Gastrocnemius medialis (tissue), 4 donors: ENCODE measurements at regions not wholly inside any gene's neighbourhood (a gene's known extent, or its start where the extent isn't known, plus 50 kb on each side); places are given as distances from the start of the nearest gene placed in this dataset.

Experiments used
- CTCF ChIP-seq, 5 experiments: fragments of 450-650 bp in 3 of 5; fragments of 200-600 bp in 2 of 5; sonication (generic) in 2 of 5; IDR thresholded peaks in 4 of 5; conservative IDR thresholded peaks in 1 of 5; 1 replicate in 4 of 5; 2 replicates in 1 of 5; pipeline ENCODE4 v1.5.1; 2016 to 2019; ENCODE audit warnings: antibody characterized with exemption in 5 of 5, mild to moderate bottlenecking in 3 of 5, moderate library complexity in 3 of 5
- POLR2A ChIP-seq, 2 donors: fragments of 450-650 bp; IDR thresholded peaks; one replicate each; pipeline ENCODE4 v1.6.1; 2017; ENCODE audit warnings: antibody characterized with exemption in 2 of 2, mild to moderate bottlenecking in 2 of 2, moderate library complexity in 2 of 2

- TF ChIP-seq CTCF (IDR thresholded peaks at IDR 0.05 in 4 of 5, conservative IDR thresholded peaks at IDR 0.05 in 1 of 5) (no peak), POLR2A (IDR thresholded peaks at IDR 0.05) (no peak)
These were observed 401.4 kb downstream of the MAFB start for GRCh38 chr20:40287683-40288082.
